Breast epithelium (tissue), 3 donors: ENCODE measurements at regions not wholly inside any gene's neighbourhood (a gene's known extent, or its start where the extent isn't known, plus 50 kb on each side); places are given as distances from the start of the nearest gene placed in this dataset.

Experiments
- CTCF ChIP-seq, 3 donors: fragments of 450-650 bp; IDR thresholded peaks; one replicate each; pipeline ENCODE4 v1.5.1; 2016 to 2017; ENCODE audit warnings: antibody characterized with exemption in 3 of 3, mild to moderate bottlenecking in 3 of 3, moderate library complexity in 3 of 3
- POLR2A ChIP-seq: fragments of 450-650 bp; IDR thresholded peaks from one replicate; pipeline ENCODE4 v1.6.1; 2016; ENCODE audit warnings: antibody characterized with exemption, mild to moderate bottlenecking, moderate library complexity

- no peak for TF ChIP-seq CTCF (IDR thresholded peaks at IDR 0.05)
- TF ChIP-seq POLR2A: no peak
These were observed 99.3 kb downstream of the MCFD2 start for GRCh38 chr2:46816151-46816845.
